ENCODE measurements at regions not wholly inside any gene's neighbourhood (a gene's known extent, or its start where the extent isn't known, plus 50 kb on each side); places are given as distances from the start of the nearest gene placed in this dataset.

GRCh38 chr14:70245026-70245425, 56.3 kb upstream of the SLC8A3 start:
- TF ChIP-seq CTCF (IDR thresholded peaks at IDR 0.05; ENCODE audit: low read depth, low read length, poor library complexity, severe bottlenecking), result no peak
- no peak for TF ChIP-seq EZH2phosphoT487 (IDR thresholded peaks at IDR 0.05; ENCODE audit: borderline replicate concordance, low read length)
